22Rv1 (cell line): ENCODE measurements at regions not wholly inside any gene's neighbourhood (a gene's known extent, or its start where the extent isn't known, plus 50 kb on each side); places are given as distances from the start of the nearest gene placed in this dataset.

Experiments
- ZFX ChIP-seq: fragments of 450-650 bp; IDR thresholded peaks from 2 replicates; pipeline ENCODE4 v1.6.1; 2017; ENCODE audit warnings: antibody characterized with exemption, borderline replicate concordance
- TF ChIP-seq, protein P1 (sequence below): fragments of 450-650 bp; IDR thresholded peaks from 2 replicates; pipeline ENCODE4 v1.5.1; 2017; ENCODE audit warnings: mild to moderate bottlenecking

- TF ChIP-seq, protein P1, sequence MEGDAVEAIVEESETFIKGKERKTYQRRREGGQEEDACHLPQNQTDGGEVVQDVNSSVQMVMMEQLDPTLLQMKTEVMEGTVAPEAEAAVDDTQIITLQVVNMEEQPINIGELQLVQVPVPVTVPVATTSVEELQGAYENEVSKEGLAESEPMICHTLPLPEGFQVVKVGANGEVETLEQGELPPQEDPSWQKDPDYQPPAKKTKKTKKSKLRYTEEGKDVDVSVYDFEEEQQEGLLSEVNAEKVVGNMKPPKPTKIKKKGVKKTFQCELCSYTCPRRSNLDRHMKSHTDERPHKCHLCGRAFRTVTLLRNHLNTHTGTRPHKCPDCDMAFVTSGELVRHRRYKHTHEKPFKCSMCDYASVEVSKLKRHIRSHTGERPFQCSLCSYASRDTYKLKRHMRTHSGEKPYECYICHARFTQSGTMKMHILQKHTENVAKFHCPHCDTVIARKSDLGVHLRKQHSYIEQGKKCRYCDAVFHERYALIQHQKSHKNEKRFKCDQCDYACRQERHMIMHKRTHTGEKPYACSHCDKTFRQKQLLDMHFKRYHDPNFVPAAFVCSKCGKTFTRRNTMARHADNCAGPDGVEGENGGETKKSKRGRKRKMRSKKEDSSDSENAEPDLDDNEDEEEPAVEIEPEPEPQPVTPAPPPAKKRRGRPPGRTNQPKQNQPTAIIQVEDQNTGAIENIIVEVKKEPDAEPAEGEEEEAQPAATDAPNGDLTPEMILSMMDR: no peak
- no peak for TF ChIP-seq ZFX
These were observed 77.1 kb upstream of the ANKS1B start for GRCh38 chr12:100061814-100062213.
